A172 (cell line): ENCODE measurements at regions not wholly inside any gene's neighbourhood (a gene's known extent, or its start where the extent isn't known, plus 50 kb on each side); places are given as distances from the start of the nearest gene placed in this dataset.

Experiments used
- DNase-seq: peaks from one replicate; pipeline ENCODE4 v3.0.0-alpha.2; 2015; ENCODE audit warnings: low spot score

GRCh38 chr2:122167515-122167914 lies 412.1 kb downstream of the TSN start:
- DNase-seq = no peak

- DNase-seq = no peak
These were observed 413.3 kb downstream of the TSN start for GRCh38 chr2:122168799-122169198.

GRCh38 chr2:122172812-122173211 lies 417.4 kb downstream of the TSN start:
- no peak for DNase-seq

- no peak for DNase-seq
These were observed 418.6 kb downstream of the TSN start for GRCh38 chr2:122174061-122174460.

DNA sequence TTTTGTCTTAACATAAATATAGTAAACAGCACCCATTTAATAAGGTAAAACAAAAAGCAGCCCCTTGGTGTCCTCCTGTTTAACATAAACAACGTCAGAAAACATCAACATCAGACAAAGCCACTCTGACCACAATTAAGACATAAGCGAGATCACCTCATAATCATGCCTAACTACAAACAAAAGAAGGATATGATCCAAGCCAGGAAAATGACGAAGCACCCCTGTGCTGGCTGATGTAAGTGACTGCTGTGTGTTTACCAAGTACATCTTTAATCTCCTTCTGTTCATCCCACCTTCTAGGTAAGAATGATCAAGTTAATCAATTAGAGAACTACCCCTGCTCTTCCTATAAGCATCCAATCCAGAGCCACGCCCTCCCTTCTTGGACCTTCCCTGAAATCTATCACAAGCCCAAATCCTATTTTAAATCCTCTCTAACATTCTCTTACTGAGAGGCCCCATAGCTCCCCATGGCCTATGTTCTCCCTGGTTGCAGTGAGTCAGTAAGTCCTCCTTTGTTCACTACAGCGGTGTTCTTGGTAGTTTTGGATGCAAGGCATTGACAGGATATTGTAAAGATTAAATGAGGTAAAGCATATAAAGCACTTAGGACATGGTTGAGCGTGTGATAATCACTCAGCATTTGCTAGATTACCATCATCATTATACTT lies 424.2 kb downstream of the TSN start:
- DNase-seq = no peak

DNA sequence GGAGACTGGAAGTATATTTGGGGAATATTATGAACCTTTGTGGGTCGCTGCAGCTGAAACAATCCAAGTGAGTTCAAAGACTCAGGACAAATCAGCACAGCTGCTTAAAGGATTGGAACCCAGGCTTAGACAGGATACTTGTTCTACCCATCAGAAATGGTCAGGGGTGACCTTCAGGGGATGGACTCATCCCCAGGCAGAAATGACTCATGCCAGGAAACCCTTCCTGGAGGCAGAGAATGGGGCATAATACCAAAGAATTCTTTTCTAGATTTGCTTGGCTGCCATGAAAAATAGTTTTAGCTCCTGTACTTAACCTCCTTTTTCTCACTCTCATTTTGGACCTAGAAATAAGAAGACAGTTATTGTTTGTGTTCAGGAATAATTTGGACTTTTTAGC lies 425.5 kb downstream of the TSN start:
- DNase-seq = no peak

DNA sequence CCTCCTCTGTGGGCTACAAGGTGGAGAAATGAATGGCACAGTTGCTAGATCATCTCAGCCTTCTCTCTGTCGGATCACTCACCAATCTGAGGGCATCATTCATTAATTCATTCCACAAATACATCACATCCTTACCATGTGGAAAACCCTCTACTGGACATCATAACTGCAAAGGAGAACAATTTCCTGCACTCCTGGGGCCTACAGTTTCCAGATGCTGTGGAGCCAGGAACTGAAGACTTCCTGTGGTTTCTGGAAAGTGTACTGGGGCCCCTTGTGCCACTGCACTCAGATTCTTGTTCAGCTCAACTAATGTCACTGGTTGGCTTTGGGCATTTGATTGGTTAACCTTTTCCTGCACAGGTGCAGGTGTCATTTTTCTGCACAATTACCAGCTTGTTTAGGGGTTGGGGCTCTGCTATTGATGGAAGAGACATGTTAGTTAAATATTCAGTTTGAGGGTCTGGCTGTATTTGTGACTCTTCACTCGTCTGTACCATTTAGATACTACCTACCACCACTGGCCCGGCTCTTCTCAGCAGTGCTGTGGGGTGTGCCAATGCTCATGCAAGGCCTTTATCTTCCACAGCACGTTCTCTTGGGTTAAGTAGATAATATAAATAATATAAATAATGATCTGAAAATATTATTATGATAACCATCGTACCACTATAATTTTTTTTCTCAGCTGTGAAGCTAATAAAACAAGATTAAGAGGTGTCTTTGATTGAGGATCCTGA lies 427.3 kb downstream of the TSN start:
- DNase-seq = no peak

GRCh38 chr2:122183890-122184289 lies 428.4 kb downstream of the TSN start:
- DNase-seq = no peak

DNA sequence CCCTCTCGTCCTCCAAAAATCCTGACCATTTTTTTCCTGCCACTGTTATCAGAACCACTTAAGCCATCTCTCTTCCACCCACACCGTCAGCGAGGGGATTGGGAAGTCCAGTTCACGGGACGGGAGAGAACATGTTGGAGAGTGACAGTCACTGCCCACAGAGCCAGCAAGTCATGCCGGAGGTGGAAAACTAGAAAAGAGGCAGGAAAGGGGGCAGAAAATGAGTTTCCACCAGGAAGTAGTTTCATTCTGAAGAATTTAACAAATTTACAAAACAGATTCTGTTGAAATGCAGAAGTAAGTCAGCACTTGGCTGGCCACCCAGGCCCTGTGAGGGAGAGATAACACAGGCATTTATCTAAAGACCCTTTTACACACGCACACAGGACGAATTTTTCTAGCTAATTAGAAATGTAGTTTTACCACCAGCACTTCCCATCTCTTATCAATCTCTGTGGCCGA lies 431.3 kb downstream of the TSN start:
- no peak for DNase-seq

GRCh38 chr2:122191331-122191730 lies 435.9 kb downstream of the TSN start:
- peak; percentile 4 for DNase-seq

- DNase-seq = no peak
These were observed 438.2 kb downstream of the TSN start for GRCh38 chr2:122193622-122194021.

GRCh38 chr2:122194546-122194945 lies 439.1 kb downstream of the TSN start:
- DNase-seq = no peak

- DNase-seq = no peak
These were observed 448.1 kb downstream of the TSN start for GRCh38 chr2:122203523-122203922.

DNA sequence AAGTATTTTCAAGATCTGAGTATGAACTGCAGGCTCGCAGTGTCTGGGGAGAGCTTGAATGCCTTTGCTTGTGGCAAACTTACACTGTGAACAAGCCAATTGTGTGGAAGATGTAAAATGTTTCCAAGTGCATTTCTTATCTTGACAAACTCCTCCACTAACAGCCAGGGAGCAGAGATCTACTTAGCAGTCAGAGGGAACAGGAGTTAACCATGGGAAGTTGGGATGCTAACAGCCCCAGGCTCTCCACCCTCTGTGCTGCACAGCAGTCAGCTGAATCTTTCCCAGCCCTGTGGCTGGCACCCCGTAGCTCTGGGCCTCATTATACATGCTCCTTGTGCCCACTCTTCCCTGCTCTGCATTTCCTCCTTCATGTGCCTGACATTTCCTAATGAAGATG lies 450.2 kb downstream of the TSN start:
- DNase-seq = no peak

DNA sequence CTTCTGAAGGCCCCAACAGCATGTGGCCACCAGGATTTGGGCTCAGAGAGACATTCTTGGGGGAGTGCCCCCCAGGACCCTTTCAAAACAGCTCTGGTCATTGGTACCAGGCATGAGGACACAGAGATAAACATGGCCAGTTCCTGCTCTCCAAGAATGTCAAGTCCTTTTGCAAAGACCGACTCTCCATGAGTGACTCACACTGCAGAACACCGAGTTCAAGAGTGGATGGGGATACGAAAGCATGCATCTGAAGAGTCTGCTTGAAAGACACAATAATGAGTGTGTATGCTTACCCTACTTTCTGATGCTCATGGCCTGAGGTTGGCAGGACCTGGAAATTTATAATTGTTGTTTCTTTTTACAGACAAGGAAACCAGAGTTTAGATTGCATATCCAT lies 450.6 kb downstream of the TSN start:
- DNase-seq = no peak

GRCh38 chr2:122209377-122209776 lies 453.9 kb downstream of the TSN start:
- no peak for DNase-seq

DNA sequence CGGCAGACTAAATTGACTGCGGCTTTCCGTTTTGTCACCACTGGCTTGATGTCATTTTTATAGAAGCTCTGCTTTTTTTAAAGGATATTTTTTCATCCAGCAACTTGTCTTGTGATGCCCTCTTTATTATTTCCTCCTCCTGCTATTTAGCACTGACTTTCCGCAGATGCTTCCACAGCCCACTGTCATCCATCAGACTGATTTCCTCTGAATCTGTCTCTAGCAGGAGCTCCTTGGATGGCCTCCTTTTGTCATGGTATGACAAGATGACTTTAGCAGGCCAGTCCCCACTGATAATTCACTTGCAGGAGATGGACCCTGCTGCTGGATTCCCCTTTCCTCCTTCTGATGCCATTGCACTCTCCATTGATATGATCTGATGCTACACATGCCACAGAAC lies 454.6 kb downstream of the TSN start:
- no peak for DNase-seq

- no peak for DNase-seq
These were observed 455.7 kb downstream of the TSN start for GRCh38 chr2:122210898-122211856.

GRCh38 chr2:122213312-122213711 lies 457.9 kb downstream of the TSN start:
- no peak for DNase-seq

- DNase-seq = no peak
These were observed 460.6 kb downstream of the TSN start for GRCh38 chr2:122216071-122216470.

- no peak for DNase-seq
These were observed 461.4 kb downstream of the TSN start for GRCh38 chr2:122216901-122217300.

GRCh38 chr2:122218596-122218995 lies 463.1 kb downstream of the TSN start:
- DNase-seq = no peak
